Testis (tissue), 2 donors: ENCODE measurements at regions not wholly inside any gene's neighbourhood (a gene's known extent, or its start where the extent isn't known, plus 50 kb on each side); places are given as distances from the start of the nearest gene placed in this dataset.

Source experiments
- CTCF ChIP-seq, 3 experiments: fragments of 450-650 bp in 2 of 3; fragments of 200-600 bp in 1 of 3; sonication (generic) in 1 of 3; IDR thresholded peaks; one replicate each; pipeline ENCODE4 v1.5.1; 2016 to 2019; ENCODE audit warnings: antibody characterized with exemption in 3 of 3, mild to moderate bottlenecking in 2 of 3, moderate library complexity in 1 of 3
- POLR2A ChIP-seq: fragments of 450-650 bp; IDR thresholded peaks from one replicate; pipeline ENCODE4 v1.6.1; 2017; ENCODE audit warnings: antibody characterized with exemption, mild to moderate bottlenecking, moderate library complexity

GRCh38 chr10:6997509-6997908 lies 413.3 kb downstream of the SFMBT2 start:
- TF ChIP-seq POLR2A (no peak), CTCF (IDR thresholded peaks at IDR 0.05) (no peak)
